BLaER1 (cell line): ENCODE measurements at regions not wholly inside any gene's neighbourhood (a gene's known extent, or its start where the extent isn't known, plus 50 kb on each side); places are given as distances from the start of the nearest gene placed in this dataset.
"Not testable (repeated sequence)": the region's sequence is repeated elsewhere in the genome, so short reads cannot be mapped to it uniquely, and the experiment has no call there.

Experiments
- H3K27ac ChIP-seq: shearing (Covaris generic); formaldehyde crosslinking; 2 replicates; pipeline ENCODE4 v1.8.1; 2022
- H3K27me3 ChIP-seq: shearing (Covaris generic); formaldehyde crosslinking; 2 replicates; pipeline ENCODE4 v1.8.1; 2022
- H3K36me3 ChIP-seq: shearing (Covaris generic); formaldehyde crosslinking; 2 replicates; pipeline ENCODE4 v1.8.1; 2022
- H3K4me1 ChIP-seq: shearing (Covaris generic); formaldehyde crosslinking; 2 replicates; pipeline ENCODE4 v1.8.1; 2022
- H3K4me2 ChIP-seq: shearing (Covaris generic); formaldehyde crosslinking; 2 replicates; pipeline ENCODE4 v1.8.1; 2022
- H3K4me3 ChIP-seq: shearing (Covaris generic); formaldehyde crosslinking; 2 replicates; pipeline ENCODE4 v1.8.1; 2022
- H3K9ac ChIP-seq: shearing (Covaris generic); formaldehyde crosslinking; 2 replicates; pipeline ENCODE4 v1.8.1; 2022
- H3K9me3 ChIP-seq: shearing (Covaris generic); formaldehyde crosslinking; 2 replicates; pipeline ENCODE4 v1.8.1; 2022
- H4K20me1 ChIP-seq: shearing (Covaris generic); formaldehyde crosslinking; 2 replicates; pipeline ENCODE4 v1.8.1; 2022
- Cebpa-rat ChIP-seq: shearing (Covaris generic); IDR thresholded peaks from 2 replicates; pipeline ENCODE4 v1.8.1; 2022

- no peak overlapping the region for H3K4me2 ChIP-seq
- H3K9ac ChIP-seq = no peak overlapping the region
- TF ChIP-seq Cebpa-rat = no peak
- no peaks in the 10 kb centered on the region for H3K9me3 ChIP-seq
- H3K4me1 ChIP-seq = peaks cover 42% of the 10 kb centered on the region
- no peaks in the 10 kb centered on the region for H4K20me1 ChIP-seq
- no peak overlapping the region for H3K27ac ChIP-seq
- H3K27me3 ChIP-seq = no peaks in the 10 kb centered on the region
- no peak overlapping the region for H3K4me3 ChIP-seq
- no peaks in the 10 kb centered on the region for H3K36me3 ChIP-seq
These were observed 53.6 kb upstream of the TNFAIP3 start for GRCh38 chr6:137813308-137813970.

GRCh38 chr6:137814030-137814429 lies 53.0 kb upstream of the TNFAIP3 start:
- H3K9ac ChIP-seq, H3K27ac ChIP-seq, H3K36me3 ChIP-seq, H3K27me3 ChIP-seq, H3K4me3 ChIP-seq, H3K4me2 ChIP-seq, H3K9me3 ChIP-seq, H4K20me1 ChIP-seq: not testable (repeated sequence)
- peaks cover 47% of the 10 kb centered on the region for H3K4me1 ChIP-seq

- peak overlapping the region; percentile 77 for H3K4me2 ChIP-seq
- H3K9ac ChIP-seq = peak overlapping the region; percentile 23; the same call in 1 of the 2 replicates
These were observed 51.4 kb upstream of the TNFAIP3 start for GRCh38 chr6:137815692-137816091.

GRCh38 chr6:137816133-137816579 lies 50.9 kb upstream of the TNFAIP3 start:
- H3K27me3 ChIP-seq = no peaks in the 10 kb centered on the region
- H3K36me3 ChIP-seq = no peaks in the 10 kb centered on the region
- no peak overlapping the region for H3K4me3 ChIP-seq
- H3K4me1 ChIP-seq = peaks cover 68% of the 10 kb centered on the region
- no peaks in the 10 kb centered on the region for H4K20me1 ChIP-seq
- peak overlapping the region; percentile 69; the same call in 1 of the 2 replicates for H3K27ac ChIP-seq
- no peak for TF ChIP-seq Cebpa-rat
- H3K9ac ChIP-seq = peak overlapping the region; percentile 23; the same call in 1 of the 2 replicates
- H3K4me2 ChIP-seq = peak overlapping the region; percentile 77
- no peaks in the 10 kb centered on the region for H3K9me3 ChIP-seq

More at GRCh38 chr6:137815692-137816091, 51.4 kb upstream of the TNFAIP3 start:
- H3K27me3 ChIP-seq = no peaks in the 10 kb centered on the region
- no peaks in the 10 kb centered on the region for H3K36me3 ChIP-seq
- H3K4me1 ChIP-seq = peaks cover 64% of the 10 kb centered on the region
- H3K9me3 ChIP-seq = no peaks in the 10 kb centered on the region
- no peak overlapping the region for H3K4me3 ChIP-seq
- H3K27ac ChIP-seq = peak overlapping the region; percentile 69; the same call in 1 of the 2 replicates
- no peak for TF ChIP-seq Cebpa-rat
- no peaks in the 10 kb centered on the region for H4K20me1 ChIP-seq

GRCh38 chr6:137816688-137817618 lies 50.1 kb upstream of the TNFAIP3 start:
- H3K9me3 ChIP-seq = no peaks in the 10 kb centered on the region
- H3K4me2 ChIP-seq = peak overlapping the region; percentile 77
- 0 out of 2 replicates have a peak overlapping the region, but pooled peaks have one; percentile 12 for H3K4me3 ChIP-seq
- no peaks in the 10 kb centered on the region for H3K36me3 ChIP-seq
- no peaks in the 10 kb centered on the region for H4K20me1 ChIP-seq
- peaks cover 68% of the 10 kb centered on the region for H3K4me1 ChIP-seq
- H3K9ac ChIP-seq = no peak overlapping the region
- H3K27ac ChIP-seq = peak overlapping the region; percentile 69
- no peaks in the 10 kb centered on the region for H3K27me3 ChIP-seq
- no peak for TF ChIP-seq Cebpa-rat
